Naive thymus-derived CD8-positive, alpha-beta T cell (primary cell): ENCODE measurements at regions not wholly inside any gene's neighbourhood (a gene's known extent, or its start where the extent isn't known, plus 50 kb on each side); places are given as distances from the start of the nearest gene placed in this dataset.
A peak's percentile ranks its signal among the peaks of the same experiment; 100 is the strongest.

Source experiments
- ATAC-seq, 2 donors: fragments of 150-1000 bp; cut with Tn5 transposase in 1 of 2; sonication (Bioruptor Pico), chemical (Tn5 transposase) in 1 of 2; 1 replicate in 1 of 2; 2 replicates in 1 of 2; pipeline ENCODE4 v1.10.0; 2021; ENCODE audit warnings: mild to moderate bottlenecking in 2 of 2, moderate library complexity in 2 of 2
- POLR2A ChIA-PET: fragments of 350-600 bp; sonication (Branson Sonifier 250); formaldehyde crosslinking; loops from one replicate; lab custom pipeline; 2021; ENCODE audit warnings: antibody characterized with exemption; lab: Charles Lee
- DNase-seq, 10 donors: peaks; one replicate each; pipeline versions ENCODE4 v3.0.0 to v3.0.0-alpha.2; 2020 to 2022
- H3K27ac Mint-ChIP-seq, 10 donors: one replicate each; pipeline ENCODE4 v1.8.0; 2020 to 2022; ENCODE audit warnings: mild to moderate bottlenecking in 10 of 10, mixed read lengths in 10 of 10, moderate library complexity in 4 of 10, inconsistent platforms in 1 of 10
- H3K27me3 Mint-ChIP-seq, 5 donors: one replicate each; pipeline ENCODE4 v1.8.0; 2021 to 2022; ENCODE audit warnings: mixed read lengths in 5 of 5
- H3K36me3 Mint-ChIP-seq, 3 donors: one replicate each; pipeline ENCODE4 v1.8.0; 2020 to 2022; ENCODE audit warnings: mixed read lengths in 3 of 3, mild to moderate bottlenecking in 2 of 3, inconsistent platforms in 1 of 3
- H3K4me1 Mint-ChIP-seq, 4 donors: one replicate each; pipeline ENCODE4 v1.8.0; 2021 to 2022; ENCODE audit warnings: mixed read lengths in 4 of 4
- H3K4me3 Mint-ChIP-seq, 10 donors: one replicate each; pipeline ENCODE4 v1.8.0; 2020 to 2022; ENCODE audit warnings: mild to moderate bottlenecking in 10 of 10, mixed read lengths in 10 of 10, moderate library complexity in 6 of 10, inconsistent platforms in 1 of 10
- H3K9me3 Mint-ChIP-seq, 9 donors: one replicate each; pipeline ENCODE4 v1.8.0; 2020 to 2022; ENCODE audit warnings: mixed read lengths in 9 of 9, mild to moderate bottlenecking in 3 of 9, inconsistent platforms in 1 of 9, moderate library complexity in 1 of 9

GRCh38 chr11:11071486-11071885, 213.6 kb upstream of the ZBED5 start:
- Mint-ChIP-seq H3K27me3 (peaks cover 0 to 1% (median 0%) of the 10 kb centered on the region in 5 donors), H3K4me1 (peaks cover 4 to 13% (median 6%) of the 10 kb centered on the region in 4 donors)
- POLR2A ChIA-PET: interaction anchor here (2.2 kb wide), 1 partner anchor 8 kb away, joined by 6 read pairs; no protein-coding TSS in a partner anchor

DNA sequence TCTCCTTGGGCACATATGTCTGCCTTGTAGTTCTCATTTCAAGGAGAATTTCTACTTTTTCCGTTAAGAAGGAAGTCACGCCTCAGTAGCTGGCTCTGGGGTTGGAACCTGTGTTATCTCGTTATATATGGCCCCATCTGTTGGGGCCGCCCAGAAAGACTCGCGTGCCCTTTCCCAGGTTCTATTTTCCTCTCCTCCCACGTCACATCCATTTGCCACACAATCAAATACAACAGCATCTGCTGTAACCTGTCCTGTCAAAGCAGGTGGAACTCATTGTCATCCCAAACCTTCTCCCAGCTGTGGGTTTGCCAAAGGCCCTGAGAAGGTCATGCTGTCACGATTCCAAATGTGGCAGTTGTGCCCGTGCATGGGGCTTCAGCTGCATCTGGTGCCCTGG, 213.1 kb upstream of the ZBED5 start:
- Mint-ChIP-seq H3K4me1 (peaks cover 0 to 8% (median 2%) of the 10 kb centered on the region in 4 donors), H3K27me3 (no peaks in the 10 kb centered on the region), H3K27ac (no peak overlapping the region), H3K4me3 (no peak overlapping the region), H3K9me3 (no peaks in the 10 kb centered on the region), H3K36me3 (no peaks in the 10 kb centered on the region)
- DNase-seq: no peak
- POLR2A ChIA-PET: interaction anchor here (2.2 kb wide), 1 partner anchor 8 kb away, joined by 6 read pairs; no protein-coding TSS in a partner anchor
- no peak for ATAC-seq

More at GRCh38 chr11:11071486-11071885, 213.6 kb upstream of the ZBED5 start:
- H3K4me3 Mint-ChIP-seq: no peak overlapping the region
- peak overlapping the region in 1 of 10 donors; percentile 29 for H3K27ac Mint-ChIP-seq
- H3K9me3 Mint-ChIP-seq: no peaks in the 10 kb centered on the region
- DNase-seq (no peak), ATAC-seq (no peak)
- no peaks in the 10 kb centered on the region for H3K36me3 Mint-ChIP-seq

DNA sequence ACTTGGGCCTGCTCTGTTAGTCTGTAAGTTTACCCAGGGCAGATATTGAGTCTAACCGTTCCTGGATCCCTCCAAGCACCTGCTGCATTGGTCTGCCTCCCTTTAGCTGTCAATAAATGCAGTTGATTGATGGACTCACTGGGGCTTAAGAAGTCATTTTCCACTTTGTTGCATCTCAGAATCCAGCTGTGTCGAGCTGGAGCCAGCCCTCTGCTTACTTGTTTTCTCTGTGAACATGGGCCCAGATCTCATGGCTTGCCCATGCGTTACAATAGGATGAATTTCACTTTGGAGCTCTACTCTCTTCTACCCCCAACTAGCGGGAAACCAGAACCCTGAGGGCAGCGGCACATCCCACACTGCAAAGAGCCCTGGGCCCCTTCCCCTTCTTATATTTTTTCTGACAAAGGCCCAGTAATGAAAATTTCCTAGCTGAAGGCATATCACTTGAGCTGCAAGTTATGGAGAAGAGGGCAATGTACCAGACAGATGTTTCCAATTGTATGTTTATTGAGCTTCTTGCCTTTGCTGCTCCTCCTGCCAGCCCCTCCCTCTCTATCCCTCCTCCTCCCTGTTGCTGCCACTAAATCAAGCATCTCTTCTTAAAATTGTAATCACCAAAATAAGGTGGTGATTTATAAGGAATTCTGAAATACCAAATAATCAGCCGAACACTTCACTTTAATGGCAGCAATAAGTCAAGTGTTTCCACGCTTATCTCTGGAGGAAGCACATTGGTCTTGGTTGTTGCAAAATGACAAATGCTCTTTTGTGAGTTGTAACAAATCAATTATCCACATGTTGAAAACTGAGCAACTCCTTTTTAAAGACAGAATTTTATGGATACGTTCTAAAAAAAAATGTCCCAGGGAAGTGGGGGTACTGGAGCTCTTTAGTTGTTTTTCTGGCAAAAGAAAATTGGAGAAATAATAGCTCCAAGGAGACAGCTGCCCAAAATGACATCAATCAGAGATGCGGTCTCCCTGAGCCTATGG, 212.3 kb upstream of the ZBED5 start:
- Mint-ChIP-seq H3K27me3 (no peaks in the 10 kb centered on the region), H3K4me3 (no peak overlapping the region), H3K4me1 (peaks cover 0 to 8% (median 1%) of the 10 kb centered on the region in 4 donors), H3K27ac (peak overlapping the region in 1 of 10 donors; percentile 4), H3K36me3 (no peaks in the 10 kb centered on the region), H3K9me3 (no peaks in the 10 kb centered on the region)
- no peak for ATAC-seq
- POLR2A ChIA-PET: no interaction called here
- DNase-seq: no peak

- no peaks in the 10 kb centered on the region for H3K9me3 Mint-ChIP-seq
- no peaks in the 10 kb centered on the region for H3K36me3 Mint-ChIP-seq
- ATAC-seq (no peak), DNase-seq (no peak)
- H3K27me3 Mint-ChIP-seq: no peaks in the 10 kb centered on the region
- POLR2A ChIA-PET: no interaction called here
- H3K4me3 Mint-ChIP-seq: no peak overlapping the region
- no peak overlapping the region for H3K27ac Mint-ChIP-seq
- H3K4me1 Mint-ChIP-seq: peaks cover 0 to 2% (median under 1%) of the 10 kb centered on the region in 4 donors
Observed at GRCh38 chr11:11068113-11068512, 210.3 kb upstream of the ZBED5 start.

DNA sequence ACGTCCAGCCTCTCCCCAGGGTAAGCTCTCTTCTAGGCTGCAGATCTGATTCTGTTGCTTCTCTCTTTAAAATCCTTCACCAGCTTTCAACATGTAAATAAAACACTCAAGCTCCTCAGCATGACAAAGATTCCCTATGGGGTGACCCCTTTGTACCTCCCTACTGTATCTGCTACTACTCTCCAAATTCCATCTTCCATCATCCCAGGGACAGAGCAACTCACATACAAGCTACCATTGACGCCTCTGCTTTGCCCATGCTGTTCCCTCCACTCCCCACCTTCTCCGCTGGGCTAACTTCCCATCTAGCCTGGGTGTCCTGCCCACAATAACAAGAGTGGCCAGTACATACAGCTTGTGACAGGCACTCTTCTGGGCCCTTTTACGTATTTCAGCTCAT, 207.5 kb upstream of the ZBED5 start:
- no peak overlapping the region for H3K27ac Mint-ChIP-seq
- H3K4me1 Mint-ChIP-seq: peaks cover 0 to 2% (median 0%) of the 10 kb centered on the region in 4 donors
- no peaks in the 10 kb centered on the region for H3K9me3 Mint-ChIP-seq
- DNase-seq (no peak), ATAC-seq (no peak)
- H3K36me3 Mint-ChIP-seq: peaks cover 0 to 1% (median 0%) of the 10 kb centered on the region in 3 donors
- POLR2A ChIA-PET: no interaction called here
- peaks cover 0 to 3% (median 0%) of the 10 kb centered on the region in 5 donors for H3K27me3 Mint-ChIP-seq
- H3K4me3 Mint-ChIP-seq: no peak overlapping the region

DNA sequence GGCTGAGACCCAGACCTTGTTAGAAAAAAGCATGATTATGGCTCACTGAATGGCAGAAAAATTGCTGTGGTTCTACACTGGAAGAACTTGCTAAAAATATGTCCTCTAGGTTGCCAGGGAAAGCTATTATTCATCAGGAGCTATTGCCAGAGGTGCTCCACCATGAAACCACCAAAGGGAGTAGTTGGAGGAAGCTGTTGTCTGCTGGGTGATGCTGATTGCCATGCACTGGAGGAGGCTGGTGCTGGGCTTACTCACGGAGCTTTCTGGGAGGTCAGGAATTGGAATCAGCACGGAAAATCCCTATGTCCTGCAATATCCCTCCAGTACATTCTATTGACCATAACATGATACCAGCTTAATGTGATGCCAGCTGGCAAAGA, 199.6 kb upstream of the ZBED5 start:
- H3K9me3 Mint-ChIP-seq: peaks cover 11 to 61% (median 32%) of the 10 kb centered on the region in 9 donors
- peaks cover 0 to 46% (median 32%) of the 10 kb centered on the region in 3 donors for H3K36me3 Mint-ChIP-seq
- DNase-seq (no peak), ATAC-seq (no peak)
- no peak overlapping the region for H3K4me3 Mint-ChIP-seq
- peaks cover 0 to 11% (median 0%) of the 10 kb centered on the region in 5 donors for H3K27me3 Mint-ChIP-seq
- H3K27ac Mint-ChIP-seq: no peak overlapping the region
- POLR2A ChIA-PET: no interaction called here
- H3K4me1 Mint-ChIP-seq: no peaks in the 10 kb centered on the region

- H3K36me3 Mint-ChIP-seq: peaks cover 0 to 46% (median 33%) of the 10 kb centered on the region in 3 donors
- DNase-seq (no peak), ATAC-seq (no peak)
- H3K9me3 Mint-ChIP-seq: peaks cover 11 to 64% (median 32%) of the 10 kb centered on the region in 9 donors
- peaks cover 0 to 10% (median 0%) of the 10 kb centered on the region in 5 donors for H3K27me3 Mint-ChIP-seq
- H3K4me3 Mint-ChIP-seq: no peak overlapping the region
- POLR2A ChIA-PET: no interaction called here
- no peaks in the 10 kb centered on the region for H3K4me1 Mint-ChIP-seq
- no peak overlapping the region for H3K27ac Mint-ChIP-seq
Observed at GRCh38 chr11:11056749-11057471, 199.1 kb upstream of the ZBED5 start.

GRCh38 chr11:11056316-11056715, 198.5 kb upstream of the ZBED5 start:
- peaks cover 0 to 46% (median 33%) of the 10 kb centered on the region in 3 donors for H3K36me3 Mint-ChIP-seq
- H3K4me3 Mint-ChIP-seq: no peak overlapping the region
- no peaks in the 10 kb centered on the region for H3K4me1 Mint-ChIP-seq
- no peak for ATAC-seq
- H3K27ac Mint-ChIP-seq: no peak overlapping the region
- H3K9me3 Mint-ChIP-seq: peaks cover 11 to 65% (median 32%) of the 10 kb centered on the region in 9 donors
- POLR2A ChIA-PET: no interaction called here
- no peak for DNase-seq
- H3K27me3 Mint-ChIP-seq: peaks cover 0 to 7% (median 0%) of the 10 kb centered on the region in 5 donors

DNA sequence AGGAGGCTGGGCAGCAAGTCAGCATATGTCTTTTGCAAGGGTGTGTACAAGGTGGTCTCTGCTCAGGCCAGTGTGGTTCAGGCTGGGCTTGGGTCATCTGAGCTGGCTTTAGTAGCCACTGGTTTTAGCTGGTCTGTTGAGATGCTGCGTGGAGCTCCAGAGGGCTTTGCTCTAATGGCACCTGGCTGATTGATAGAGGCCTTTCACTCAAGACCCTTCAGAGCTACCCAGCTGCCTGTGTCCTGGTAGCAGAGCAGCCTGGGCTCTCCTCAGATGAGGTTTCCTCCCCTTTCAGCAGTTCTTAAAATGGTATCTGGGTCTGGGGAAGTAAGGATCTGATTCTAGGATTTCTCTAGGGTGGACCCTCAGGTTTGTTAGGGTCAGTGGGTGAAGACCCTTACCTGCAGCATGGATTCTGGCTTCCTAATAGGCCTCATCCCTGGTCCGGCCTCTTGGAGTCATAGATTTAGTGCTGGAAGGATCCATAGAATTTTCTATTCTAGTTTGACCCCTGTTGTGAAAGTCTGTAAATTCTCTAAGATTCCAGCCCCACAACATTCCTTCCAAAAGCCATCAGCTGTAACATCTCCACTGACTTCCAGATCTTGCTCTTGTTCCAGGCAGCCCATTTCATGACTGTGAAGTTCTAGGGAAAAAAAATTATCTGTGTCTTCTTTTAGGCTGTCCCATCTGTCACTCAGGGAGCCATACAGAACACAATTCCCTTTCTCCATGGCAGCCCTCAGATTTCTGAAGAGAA, 190.2 kb upstream of the ZBED5 start:
- no peak overlapping the region for H3K27ac Mint-ChIP-seq
- H3K4me1 Mint-ChIP-seq: no peaks in the 10 kb centered on the region
- peaks cover 0 to 5% (median 0%) of the 10 kb centered on the region in 3 donors for H3K36me3 Mint-ChIP-seq
- H3K27me3 Mint-ChIP-seq: peaks cover 0 to 1% (median 0%) of the 10 kb centered on the region in 5 donors
- DNase-seq (no peak), ATAC-seq (no peak)
- peaks cover 0 to 4% (median 0%) of the 10 kb centered on the region in 9 donors for H3K9me3 Mint-ChIP-seq
- H3K4me3 Mint-ChIP-seq: no peak overlapping the region
- POLR2A ChIA-PET: no interaction called here

DNA sequence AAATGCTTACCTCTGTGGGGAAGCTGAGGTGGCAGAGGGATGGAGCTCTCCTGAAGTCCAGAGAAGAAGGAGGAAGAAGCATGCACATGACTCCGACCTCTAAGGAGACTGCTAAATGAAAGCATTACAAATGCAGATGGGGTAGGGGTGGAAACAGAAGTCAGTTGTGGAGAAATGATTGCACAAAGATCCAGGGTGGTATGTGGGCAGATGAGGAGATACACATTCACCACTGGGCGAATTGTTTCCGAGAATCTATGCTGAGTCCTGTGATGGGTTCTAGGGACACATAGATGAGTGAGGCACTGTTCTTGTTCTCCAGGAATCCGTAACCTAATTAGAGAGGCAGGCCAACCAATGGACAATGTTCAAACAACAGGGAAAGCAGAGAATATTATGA, 188.9 kb upstream of the ZBED5 start:
- Mint-ChIP-seq H3K27ac (peak overlapping the region in 1 of 10 donors; percentile 6), H3K27me3 (peaks cover 0 to 1% (median 0%) of the 10 kb centered on the region in 5 donors), H3K4me3 (no peak overlapping the region), H3K9me3 (peaks cover 0 to 2% (median 0%) of the 10 kb centered on the region in 9 donors), H3K36me3 (peaks cover 0 to 3% (median 0%) of the 10 kb centered on the region in 3 donors), H3K4me1 (no peaks in the 10 kb centered on the region)
- POLR2A ChIA-PET: no interaction called here
- ATAC-seq (no peak), DNase-seq (no peak)

GRCh38 chr11:11045156-11045930, 187.5 kb upstream of the ZBED5 start:
- Mint-ChIP-seq H3K9me3 (no peaks in the 10 kb centered on the region), H3K4me1 (no peaks in the 10 kb centered on the region), H3K4me3 (no peak overlapping the region), H3K27me3 (peaks cover 0 to 1% (median 0%) of the 10 kb centered on the region in 5 donors), H3K36me3 (peaks cover 0 to 3% (median 0%) of the 10 kb centered on the region in 3 donors), H3K27ac (peak overlapping the region in 1 of 10 donors; percentile 26)
- no peak for ATAC-seq
- no peak for DNase-seq
- POLR2A ChIA-PET: interaction anchor here (0.9 kb wide), 1 partner anchor 389 kb away, joined by 3 read pairs; no protein-coding TSS in a partner anchor
